HEK293T (cell line): ENCODE measurements at regions not wholly inside any gene's neighbourhood (a gene's known extent, or its start where the extent isn't known, plus 50 kb on each side); places are given as distances from the start of the nearest gene placed in this dataset.

Experiments used
- BHLHE40 ChIP-seq: fragments of 450-650 bp; IDR thresholded peaks from 2 replicates; pipeline ENCODE4 v1.6.1; 2016; ENCODE audit warnings: mild to moderate bottlenecking, moderate library complexity, borderline replicate concordance
- CTBP1 ChIP-seq: fragments of 450-650 bp; IDR thresholded peaks from 2 replicates; pipeline ENCODE4 v1.6.1; 2016; ENCODE audit warnings: borderline replicate concordance
- FOXA1 ChIP-seq: fragments of 450-650 bp; IDR thresholded peaks from 2 replicates; pipeline ENCODE4 v1.6.1; 2016; ENCODE audit warnings: mild to moderate bottlenecking
- FOXK2 ChIP-seq: fragments of 450-650 bp; IDR thresholded peaks from 2 replicates; pipeline ENCODE4 v1.6.1; 2016; ENCODE audit warnings: mild to moderate bottlenecking
- FOXM1 ChIP-seq: fragments of 450-650 bp; IDR thresholded peaks from 2 replicates; pipeline ENCODE4 v1.6.1; 2017; ENCODE audit warnings: mild to moderate bottlenecking, borderline replicate concordance
- L3MBTL2 ChIP-seq: fragments of 450-650 bp; conservative IDR thresholded peaks from 2 replicates; pipeline ENCODE4 v1.6.1; 2016; ENCODE audit warnings: mild to moderate bottlenecking

DNA sequence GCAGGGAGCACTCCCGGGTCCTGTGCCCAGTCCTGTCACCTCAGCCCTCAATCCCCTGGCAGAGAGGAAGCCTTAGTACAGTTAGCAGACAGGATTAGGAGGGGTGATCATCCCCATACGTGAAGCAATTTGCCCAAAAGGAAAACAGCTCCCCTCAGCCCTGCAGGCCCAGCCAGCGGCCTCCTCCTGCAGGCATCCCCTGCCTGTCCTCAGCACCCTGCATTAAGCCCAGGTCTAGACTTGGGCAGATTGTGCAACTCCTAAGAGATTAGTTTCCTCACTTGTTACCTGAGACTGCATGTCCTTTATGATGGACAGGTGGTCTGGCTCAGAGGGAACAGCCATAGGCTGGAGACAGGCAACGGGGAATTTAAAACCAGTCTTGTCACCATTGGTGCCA, 95.5 kb upstream of the TMEM45B start:
- TF ChIP-seq FOXK2, result no peak
- TF ChIP-seq BHLHE40, result no peak
- TF ChIP-seq CTBP1, result no peak
- no peak for TF ChIP-seq FOXA1
- no peak for TF ChIP-seq FOXM1
- no peak for TF ChIP-seq L3MBTL2
